SH-SY5Y (cell line): ENCODE measurements at regions not wholly inside any gene's neighbourhood (a gene's known extent, or its start where the extent isn't known, plus 50 kb on each side); places are given as distances from the start of the nearest gene placed in this dataset.

Experiments used
- GATA2 ChIP-seq: IDR thresholded peaks from 2 replicates; pipeline ENCODE4 v1.6.1; 2011; ENCODE audit warnings: mild to moderate bottlenecking, low read depth, low read length
- GATA3 ChIP-seq: IDR thresholded peaks from 2 replicates; pipeline ENCODE4 v1.6.1; 2011; ENCODE audit warnings: low read depth, mild to moderate bottlenecking, low read length, moderate library complexity

- TF ChIP-seq GATA2 (no peak), GATA3 (no peak)
These were observed 222.1 kb downstream of the ARL4A start for GRCh38 chr7:12909483-12909882.

GRCh38 chr7:12911053-12911452, 223.6 kb downstream of the ARL4A start:
- TF ChIP-seq GATA3, result no peak
- no peak for TF ChIP-seq GATA2

- TF ChIP-seq GATA3 (no peak), GATA2 (no peak)
These were observed 225.6 kb downstream of the ARL4A start for GRCh38 chr7:12913002-12913401.

GRCh38 chr7:12917801-12918200, 230.4 kb downstream of the ARL4A start:
- TF ChIP-seq GATA3 (no peak), GATA2 (no peak)

- TF ChIP-seq GATA3 (no peak), GATA2 (no peak)
These were observed 234.4 kb downstream of the ARL4A start for GRCh38 chr7:12921751-12922345.

GRCh38 chr7:12923971-12924370, 236.5 kb downstream of the ARL4A start:
- TF ChIP-seq GATA2, result no peak
- no peak for TF ChIP-seq GATA3

GRCh38 chr7:12926206-12926605, 238.8 kb downstream of the ARL4A start:
- TF ChIP-seq GATA2, result no peak
- TF ChIP-seq GATA3, result no peak

GRCh38 chr7:12927635-12928434, 240.4 kb downstream of the ARL4A start:
- TF ChIP-seq GATA3 (no peak), GATA2 (no peak)

- TF ChIP-seq GATA2 (no peak), GATA3 (no peak)
These were observed 242.2 kb downstream of the ARL4A start for GRCh38 chr7:12929476-12930140.

- TF ChIP-seq GATA3, result no peak
- TF ChIP-seq GATA2, result no peak
These were observed 243.1 kb downstream of the ARL4A start for GRCh38 chr7:12930534-12930933.

GRCh38 chr7:12939694-12940093, 252.3 kb downstream of the ARL4A start:
- TF ChIP-seq GATA2 (no peak), GATA3 (no peak)

- TF ChIP-seq GATA2, result no peak
- no peak for TF ChIP-seq GATA3
These were observed 254.1 kb downstream of the ARL4A start for GRCh38 chr7:12941512-12941911.

- no peak for TF ChIP-seq GATA3
- TF ChIP-seq GATA2, result no peak
These were observed 255.2 kb downstream of the ARL4A start for GRCh38 chr7:12942609-12943008.

- TF ChIP-seq GATA2 (no peak), GATA3 (no peak)
These were observed 256.3 kb downstream of the ARL4A start for GRCh38 chr7:12943781-12944180.

- no peak for TF ChIP-seq GATA2
- TF ChIP-seq GATA3, result no peak
These were observed 258.5 kb downstream of the ARL4A start for GRCh38 chr7:12945901-12946300.
